ENCODE measurements at regions not wholly inside any gene's neighbourhood (a gene's known extent, or its start where the extent isn't known, plus 50 kb on each side); places are given as distances from the start of the nearest gene placed in this dataset.

- Histone ChIP-seq H3K9me1 (ENCODE audit: control insufficient read depth, insufficient read depth, low read length) (no peaks in the 10 kb centered on the region), H3K27me3 (ENCODE audit: control insufficient read depth in 2 of 2, insufficient read depth in 2 of 2, low read length in 2 of 2) (peaks cover under 1 to 31% of the 10 kb centered on the region in 2 experiments; a peak in 4 of 5 replicates), H3K27ac (ENCODE audit: extremely low read depth, low read depth, low read length) (no peak overlapping the region), H3K36me3 (ENCODE audit: control insufficient read depth, insufficient read depth, low read length) (no peaks in the 10 kb centered on the region), H2AFZ (ENCODE audit: low read depth, low read length) (no peak overlapping the region), H3K4me3 (no peak overlapping the region), H3K4me2 (ENCODE audit: insufficient read depth, low read length) (no peak overlapping the region), H3K79me2 (ENCODE audit: control insufficient read depth, insufficient read depth, low read length) (no peaks in the 10 kb centered on the region), H3K9me3 (replicated peaks; ENCODE audit: control insufficient read depth, insufficient read depth, low read depth, low read length) (no peaks in the 10 kb centered on the region), H4K20me1 (replicated peaks; ENCODE audit: control insufficient read depth, insufficient read depth, low read length) (no peaks in the 10 kb centered on the region), H3K9ac (ENCODE audit: insufficient read depth in 1 of 2, low read depth in 2 of 2, low read length in 2 of 2) (no peak overlapping the region), H3K4me1 (replicated peaks in 1 of 2; ENCODE audit: control insufficient read depth in 2 of 2, insufficient read depth in 2 of 2, low read length in 2 of 2) (no peaks in the 10 kb centered on the region)
- TF ChIP-seq ZEB2 (IDR thresholded peaks at IDR 0.05) (no peak), PML (IDR thresholded peaks at IDR 0.05; ENCODE audit: low read length) (no peak), RFX1 (IDR thresholded peaks at IDR 0.05) (no peak), MTF1 (CRISPR knock-in tag; IDR thresholded peaks at IDR 0.05; ENCODE audit: borderline replicate concordance) (no peak), TARDBP (IDR thresholded peaks at IDR 0.05) (no peak), USF2 (CRISPR knock-in tag; IDR thresholded peaks at IDR 0.05) (no peak), ZNF217 (CRISPR knock-in tag; IDR thresholded peaks at IDR 0.05) (no peak), SRSF1 (IDR thresholded peaks at IDR 0.05; ENCODE audit: low read depth, low read length) (no peak), ZNF347 (CRISPR knock-in tag; IDR thresholded peaks at IDR 0.05; ENCODE audit: low read depth) (no peak)
- ATAC-seq: no peak
- intact Hi-C loops (cut with micrococcal nuclease) (no loop called here), in situ Hi-C loops (cut with MboI) (loop anchor here (10.0 kb wide), 1 partner anchor 540 kb away; no protein-coding TSS in a partner anchor)
- FAIRE-seq: no peak
- ChIA-PET CTCF (ENCODE audit: low intra/inter-chr PET ratio) (no interaction called here), POLR2A (no interaction called here)
- DNase-seq (ENCODE audit: extremely low read depth in 1 of 4, low spot score in 3 of 4): no peak
- no TSS peak for BruUV-seq (replicated peaks)
- WGBS (ENCODE audit: insufficient coverage, low coverage, missing lambda C conversion rate): under 1% methylated on average over 13 of the region's 13 CpGs
These were observed 77.5 kb downstream of the CRLF2 start for GRCh38 chrX:1134976-1135375.
